ENCODE measurements at regions not wholly inside any gene's neighbourhood (a gene's known extent, or its start where the extent isn't known, plus 50 kb on each side); places are given as distances from the start of the nearest gene placed in this dataset.
A peak's percentile ranks its signal among the peaks of the same experiment; 100 is the strongest.

GRCh38 chrX:69253821-69254220 is 88.6 kb upstream of the PJA1 start:
- intact Hi-C loops (cut with DNase I), result no loop called here
- no peak for DNase-seq (ENCODE audit: low spot score)

GRCh38 chrX:69243276-69243675 is 78.0 kb upstream of the PJA1 start:
- intact Hi-C loops (cut with DNase I), result no loop called here
- DNase-seq (ENCODE audit: low spot score), result no peak

GRCh38 chrX:69238887-69239231 is 73.6 kb upstream of the PJA1 start:
- DNase-seq (ENCODE audit: low spot score), result no peak
- intact Hi-C loops (cut with DNase I), result no loop called here

GRCh38 chrX:69238114-69238886 is 73.0 kb upstream of the PJA1 start:
- DNase-seq (ENCODE audit: low spot score), result no peak
- intact Hi-C loops (cut with DNase I), result no loop called here

- intact Hi-C loops (cut with DNase I), result no loop called here
- no peak for DNase-seq (ENCODE audit: low spot score)
Measured at GRCh38 chrX:69237236-69237635, 72.0 kb upstream of the PJA1 start.

- intact Hi-C loops (cut with DNase I), result no loop called here
- no peak for DNase-seq (ENCODE audit: low spot score)
Measured at GRCh38 chrX:69236641-69237040, 71.4 kb upstream of the PJA1 start.

- intact Hi-C loops (cut with DNase I), result loop anchor here (5.0 kb wide), 1 partner anchor 48 kb away; no protein-coding TSS in a partner anchor
- no peak for DNase-seq (ENCODE audit: low spot score)
Measured at GRCh38 chrX:69234624-69235023, 69.4 kb upstream of the PJA1 start.

GRCh38 chrX:69232945-69233344 is 67.7 kb upstream of the PJA1 start:
- intact Hi-C loops (cut with DNase I), result loop anchor here (5.0 kb wide), 1 partner anchor 49 kb away; no protein-coding TSS in a partner anchor
- no peak for DNase-seq (ENCODE audit: low spot score)

- no peak for DNase-seq (ENCODE audit: low spot score)
- intact Hi-C loops (cut with DNase I), result loop anchor here (5.0 kb wide), 1 partner anchor 50 kb away; no protein-coding TSS in a partner anchor
Measured at GRCh38 chrX:69231903-69232302, 66.7 kb upstream of the PJA1 start.

GRCh38 chrX:69229436-69229835 is 64.2 kb upstream of the PJA1 start:
- intact Hi-C loops (cut with DNase I), result loop anchor here (10.0 kb wide), 1 partner anchor 165 kb away; no protein-coding TSS in a partner anchor

GRCh38 chrX:69228732-69229131 is 63.5 kb upstream of the PJA1 start:
- intact Hi-C loops (cut with DNase I), result loop anchor here (10.0 kb wide), 1 partner anchor 164 kb away; no protein-coding TSS in a partner anchor
- no peak for DNase-seq (ENCODE audit: low spot score)

More at GRCh38 chrX:69229436-69229835, 64.2 kb upstream of the PJA1 start:
- no peak for DNase-seq (ENCODE audit: low spot score)

GRCh38 chrX:69226459-69227158 is 61.4 kb upstream of the PJA1 start:
- DNase-seq (ENCODE audit: low spot score), result peak; percentile 33
- intact Hi-C loops (cut with DNase I), result loop anchor here (10.0 kb wide), 1 partner anchor 162 kb away; no protein-coding TSS in a partner anchor

GRCh38 chrX:69222103-69223090 is 57.1 kb upstream of the PJA1 start:
- intact Hi-C loops (cut with DNase I), result loop anchor here (1.0 to 10.0 kb wide), 5 partner anchors 65 to 395 kb away; no protein-coding TSS in a partner anchor
- DNase-seq (ENCODE audit: low spot score), result peak; percentile 77

GRCh38 chrX:69221239-69222102 is 56.2 kb upstream of the PJA1 start:
- intact Hi-C loops (cut with DNase I), result loop anchor here (1.0 to 10.0 kb wide), 5 partner anchors 64 to 394 kb away; no protein-coding TSS in a partner anchor
- DNase-seq (ENCODE audit: low spot score), result peak; percentile 55

GRCh38 chrX:69218407-69218997 is 53.2 kb upstream of the PJA1 start:
- no peak for DNase-seq (ENCODE audit: low spot score)
- intact Hi-C loops (cut with DNase I), result loop anchor here (10.0 kb wide), 1 partner anchor 166 kb away; no protein-coding TSS in a partner anchor

- no peak for DNase-seq (ENCODE audit: low spot score)
- intact Hi-C loops (cut with DNase I), result loop anchor here (10.0 kb wide), 1 partner anchor 168 kb away; no protein-coding TSS in a partner anchor
Measured at GRCh38 chrX:69216911-69217310, 51.7 kb upstream of the PJA1 start.

- no peak for DNase-seq (ENCODE audit: low spot score)
- intact Hi-C loops (cut with DNase I), result loop anchor here (10.0 kb wide), 1 partner anchor 168 kb away; no protein-coding TSS in a partner anchor
Measured at GRCh38 chrX:69216446-69216845, 51.2 kb upstream of the PJA1 start.
